Neuronal stem cell (in vitro differentiated cells): ENCODE measurements at regions not wholly inside any gene's neighbourhood (a gene's known extent, or its start where the extent isn't known, plus 50 kb on each side); places are given as distances from the start of the nearest gene placed in this dataset.

ENCODE experiments used
- DNase-seq: peaks from one replicate; pipeline ENCODE4 v3.0.0-alpha.2; 2013; ENCODE audit warnings: low spot score
- H2AFZ ChIP-seq: one replicate; pipeline ENCODE4 v1.6.1; 2013; ENCODE audit warnings: mild to moderate bottlenecking, low read length, inconsistent platforms
- H2AK5ac ChIP-seq: 2 replicates; pipeline ENCODE4 v1.6.1; 2013; ENCODE audit warnings: low read depth, mild to moderate bottlenecking, inconsistent platforms, low read length, moderate library complexity, mixed read lengths
- H2BK120ac ChIP-seq: 2 replicates; pipeline ENCODE4 v1.6.1; 2013; ENCODE audit warnings: low read depth, mild to moderate bottlenecking, inconsistent platforms, low read length, moderate library complexity, mixed read lengths
- H2BK12ac ChIP-seq: one replicate; pipeline ENCODE4 v1.6.1; 2013; ENCODE audit warnings: low read length, inconsistent platforms
- H2BK15ac ChIP-seq: 2 replicates; pipeline ENCODE4 v1.6.1; 2013; ENCODE audit warnings: mild to moderate bottlenecking, low read length, inconsistent platforms, mixed read lengths
- H2BK5ac ChIP-seq: one replicate; pipeline ENCODE4 v1.6.1; 2013; ENCODE audit warnings: inconsistent platforms, mild to moderate bottlenecking, low read length, moderate library complexity
- H3K14ac ChIP-seq: one replicate; pipeline ENCODE4 v1.6.1; 2013; ENCODE audit warnings: low read length, inconsistent platforms
- H3K18ac ChIP-seq: 2 replicates; pipeline ENCODE4 v1.6.1; 2013; ENCODE audit warnings: low read length, inconsistent platforms
- H3K23ac ChIP-seq: 2 replicates; pipeline ENCODE4 v1.6.1; 2013; ENCODE audit warnings: low read depth, mild to moderate bottlenecking, mixed read lengths, low read length, inconsistent platforms; ENCODE audit not compliant: poor library complexity
- H3K27ac ChIP-seq: replicated peaks from 3 replicates; pipeline ENCODE4 v1.5.1; 2013; ENCODE audit warnings: low read length, inconsistent platforms
- H3K27me3 ChIP-seq, 3 experiments: 2 replicates each; pipeline ENCODE4 v1.6.1; 2013; ENCODE audit warnings: low read length in 3 of 3, mild to moderate bottlenecking in 2 of 3, inconsistent platforms in 1 of 3, low read depth in 1 of 3, mixed read lengths in 1 of 3, moderate library complexity in 1 of 3; ENCODE audit not compliant: control insufficient read depth in 3 of 3, insufficient read depth in 3 of 3
- H3K36me3 ChIP-seq, 2 donors: replicated peaks in 1 of 2; 2 replicates each; pipeline ENCODE4 v1.6.1; 2013; ENCODE audit warnings: low read length in 2 of 2; ENCODE audit not compliant: control insufficient read depth in 2 of 2, insufficient read depth in 2 of 2
- H3K4ac ChIP-seq: 2 replicates; pipeline ENCODE4 v1.6.1; 2013; ENCODE audit warnings: inconsistent platforms, mild to moderate bottlenecking, low read length, moderate library complexity
- H3K4me1 ChIP-seq, 2 donors: 1 replicate in 1 of 2; 2 replicates in 1 of 2; pipeline ENCODE4 v1.6.1; 2013; ENCODE audit warnings: low read length in 2 of 2, low read depth in 1 of 2; ENCODE audit not compliant: control insufficient read depth in 2 of 2, insufficient read depth in 1 of 2
- H3K4me2 ChIP-seq: one replicate; pipeline ENCODE4 v1.6.1; 2013; ENCODE audit warnings: mild to moderate bottlenecking, low read length, inconsistent platforms; ENCODE audit not compliant: insufficient read depth, poor library complexity, severe bottlenecking
- H3K4me3 ChIP-seq, 2 donors: 2 replicates each; pipeline ENCODE4 v1.5.1; 2013; ENCODE audit warnings: low read length in 2 of 2, mild to moderate bottlenecking in 2 of 2, inconsistent platforms in 1 of 2, moderate library complexity in 1 of 2
- H3K79me1 ChIP-seq: one replicate; pipeline ENCODE4 v1.6.1; 2013; ENCODE audit warnings: low read depth, mild to moderate bottlenecking, inconsistent platforms, low read length, moderate library complexity
- H3K9ac ChIP-seq: one replicate; pipeline ENCODE4 v1.6.1; 2013; ENCODE audit warnings: mild to moderate bottlenecking, low read depth, low read length, inconsistent platforms; ENCODE audit not compliant: poor library complexity
- H3K9me3 ChIP-seq, 2 donors: replicated peaks in 1 of 2; 2 replicates each; pipeline versions ENCODE3 to v1.6.1; 2013; ENCODE audit warnings: low read length in 2 of 2, mild to moderate bottlenecking in 2 of 2, inconsistent platforms in 1 of 2, low read depth in 1 of 2, mixed read lengths in 1 of 2, moderate library complexity in 1 of 2; ENCODE audit not compliant: control insufficient read depth in 2 of 2, insufficient read depth in 1 of 2
- H4K8ac ChIP-seq: one replicate; pipeline ENCODE4 v1.6.1; 2013; ENCODE audit warnings: low read depth, mild to moderate bottlenecking, inconsistent platforms, low read length, moderate library complexity
- H4K91ac ChIP-seq: one replicate; pipeline ENCODE4 v1.6.1; 2013; ENCODE audit warnings: low read length, low read depth, mild to moderate bottlenecking, inconsistent platforms; ENCODE audit not compliant: poor library complexity
- WGBS, 2 donors: extraction: QIAGEN DNeasy Blood & Tissue Kit; methylation state at CpG; one replicate each; pipeline ENCODE4 v1.1.7; 2013; ENCODE audit warnings: missing lambda C conversion rate in 2 of 2, mixed read lengths in 1 of 2; ENCODE audit not compliant: insufficient read length in 2 of 2, insufficient replicate concordance in 1 of 2; ENCODE audit errors: extremely low coverage in 2 of 2; 5-methylcytosine and 5-hydroxymethylcytosine counted together

- Histone ChIP-seq H3K27ac (no peak overlapping the region), H4K8ac (no peak overlapping the region), H2BK15ac (no peak overlapping the region), H3K4me1 (peaks cover 0 to 5% of the 10 kb centered on the region in 2 donors), H3K79me1 (no peaks in the 10 kb centered on the region), H3K36me3 (no peaks in the 10 kb centered on the region), H2BK120ac (no peak overlapping the region), H3K9ac (no peak overlapping the region), H2AK5ac (no peak overlapping the region), H3K18ac (no peak overlapping the region), H4K91ac (no peak overlapping the region), H3K4ac (no peak overlapping the region), H2AFZ (no peak overlapping the region), H3K14ac (no peak overlapping the region), H3K27me3 (peaks cover 0 to 39% (median 3%) of the 10 kb centered on the region in 3 experiments), H2BK5ac (no peak overlapping the region), H3K9me3 (no peaks in the 10 kb centered on the region), H3K4me3 (no peak overlapping the region), H3K4me2 (no peak overlapping the region), H3K23ac (no peak overlapping the region), H2BK12ac (no peak overlapping the region)
- no peak for DNase-seq
- no CpG with 5 or more reads among the region's 9 CpGs for WGBS, 2 donors
These were observed 237.0 kb downstream of the PTPRU start for GRCh38 chr1:29473161-29473855.

GRCh38 chr1:29471487-29472313 is 235.4 kb downstream of the PTPRU start:
- H3K36me3 ChIP-seq = no peaks in the 10 kb centered on the region
- peak overlapping the region; percentile 10 for H2BK5ac ChIP-seq
- peak overlapping the region; percentile 29 for H3K23ac ChIP-seq
- H2AFZ ChIP-seq = no peak overlapping the region
- no peak overlapping the region for H3K4me3 ChIP-seq
- peaks cover 0 to 27% (median 0%) of the 10 kb centered on the region in 3 experiments for H3K27me3 ChIP-seq
- H2BK15ac ChIP-seq = no peak overlapping the region
- H3K9me3 ChIP-seq = no peaks in the 10 kb centered on the region
- no peak overlapping the region for H3K14ac ChIP-seq
- H2BK120ac ChIP-seq = no peak overlapping the region
- peak overlapping the region; percentile 69 for H3K18ac ChIP-seq
- H3K79me1 ChIP-seq = no peaks in the 10 kb centered on the region
- H4K8ac ChIP-seq = no peak overlapping the region
- H2BK12ac ChIP-seq = no peak overlapping the region
- no peak for DNase-seq
- WGBS, 2 donors = no CpG with 5 or more reads among the region's 5 CpGs
- H3K27ac ChIP-seq = no peak overlapping the region
- no peak overlapping the region for H3K4me2 ChIP-seq
- peaks cover 0 to 2% of the 10 kb centered on the region in 2 donors for H3K4me1 ChIP-seq
- peak overlapping the region; percentile 76 for H3K4ac ChIP-seq
- H3K9ac ChIP-seq = no peak overlapping the region
- H2AK5ac ChIP-seq = peak overlapping the region; percentile 34
- no peak overlapping the region for H4K91ac ChIP-seq

GRCh38 chr1:29470788-29471119 is 234.4 kb downstream of the PTPRU start:
- no peak overlapping the region for H2BK120ac ChIP-seq
- H3K9ac ChIP-seq = no peak overlapping the region
- no peak for DNase-seq
- WGBS, 2 donors = no CpG with 5 or more reads among the region's 10 CpGs
- H3K14ac ChIP-seq = no peak overlapping the region
- no peak overlapping the region for H2AFZ ChIP-seq
- no peak overlapping the region for H2AK5ac ChIP-seq
- no peaks in the 10 kb centered on the region for H3K9me3 ChIP-seq
- peak overlapping the region; percentile 87 for H4K8ac ChIP-seq
- no peak overlapping the region for H4K91ac ChIP-seq
- no peak overlapping the region for H2BK15ac ChIP-seq
- peaks cover 0 to 20% (median 0%) of the 10 kb centered on the region in 3 experiments for H3K27me3 ChIP-seq
- H3K4me1 ChIP-seq = peaks cover 0 to 2% of the 10 kb centered on the region in 2 donors
- H3K18ac ChIP-seq = no peak overlapping the region
- H2BK12ac ChIP-seq = no peak overlapping the region
- peak overlapping the region; percentile 39 for H2BK5ac ChIP-seq
- H3K4me2 ChIP-seq = no peak overlapping the region
- H3K4ac ChIP-seq = no peak overlapping the region
- H3K4me3 ChIP-seq = no peak overlapping the region
- no peak overlapping the region for H3K23ac ChIP-seq
- no peaks in the 10 kb centered on the region for H3K36me3 ChIP-seq
- no peak overlapping the region for H3K27ac ChIP-seq
- H3K79me1 ChIP-seq = no peaks in the 10 kb centered on the region

GRCh38 chr1:29470087-29470787 is 233.9 kb downstream of the PTPRU start:
- DNase-seq = no peak
- Histone ChIP-seq H3K27me3 (peaks cover 0 to 17% (median 0%) of the 10 kb centered on the region in 3 experiments), H3K4me2 (no peak overlapping the region), H2BK5ac (no peak overlapping the region), H2BK12ac (no peak overlapping the region), H3K23ac (no peak overlapping the region), H2AK5ac (no peak overlapping the region), H2BK120ac (no peak overlapping the region), H2AFZ (no peak overlapping the region), H3K27ac (no peak overlapping the region), H3K18ac (no peak overlapping the region), H2BK15ac (no peak overlapping the region), H3K9ac (no peak overlapping the region), H3K9me3 (no peaks in the 10 kb centered on the region), H3K4me1 (peaks cover 0 to 2% of the 10 kb centered on the region in 2 donors), H4K91ac (no peak overlapping the region), H3K4ac (no peak overlapping the region), H3K4me3 (no peak overlapping the region), H3K14ac (no peak overlapping the region), H4K8ac (peak overlapping the region; percentile 87), H3K36me3 (no peaks in the 10 kb centered on the region), H3K79me1 (no peaks in the 10 kb centered on the region)
- WGBS, 2 donors = no CpG with 5 or more reads among the region's 9 CpGs
